ENCODE measurements at regions not wholly inside any gene's neighbourhood (a gene's known extent, or its start where the extent isn't known, plus 50 kb on each side); places are given as distances from the start of the nearest gene placed in this dataset.

- ATAC-seq: no peak; the same call in 1 of the 2 replicates
- intact Hi-C loops (cut with micrococcal nuclease): no loop called here
- no peaks in the 10 kb centered on the region for H3K4me1 ChIP-seq (ENCODE audit: control insufficient read depth in 1 of 2, insufficient read depth in 2 of 2, low read length in 2 of 2)
- H3K9ac ChIP-seq (ENCODE audit: low read length): no peak overlapping the region
- H3K27ac ChIP-seq (ENCODE audit: low read depth, low read length): no peak overlapping the region
- no peaks in the 10 kb centered on the region for H3K9me2 ChIP-seq (ENCODE audit: insufficient read depth)
- ChIA-PET RAD21 (ENCODE audit: low non-redundant PET in 1 of 2, low total read pairs in 2 of 2, uncharacterized antibody in 2 of 2, unreplicated experiment in 2 of 2) (no interaction called here), POLR2A (no interaction called here), CTCF (no interaction called here)
- no peaks in the 10 kb centered on the region for H4K20me1 ChIP-seq (ENCODE audit: insufficient read depth)
- peaks cover 0 to 22% of the 10 kb centered on the region in 2 experiments; a peak in 2 of 4 replicates for H3K9me3 ChIP-seq (ENCODE audit: control insufficient read depth in 1 of 2, insufficient read depth in 1 of 2, low read depth in 1 of 2, low read length in 2 of 2)
- H3K79me2 ChIP-seq (ENCODE audit: insufficient read depth, low read length): no peaks in the 10 kb centered on the region
- no TSS peak for BruUV-seq (replicated peaks)
- DNase-seq (ENCODE audit: low read depth, low spot score): no peak
- no peaks in the 10 kb centered on the region for H3K36me3 ChIP-seq (ENCODE audit: control insufficient read depth in 1 of 2, insufficient read depth in 2 of 2, low read length in 2 of 2)
- H3K4me2 ChIP-seq (ENCODE audit: low read length): no peak overlapping the region
- TF ChIP-seq RAD21 (IDR thresholded peaks at IDR 0.05; ENCODE audit: low read depth) (no peak), ZFX (IDR thresholded peaks at IDR 0.05) (no peak), CTCF (IDR thresholded peaks at IDR 0.05 in 2 of 3, conservative IDR thresholded peaks at IDR 0.05 in 1 of 3; ENCODE audit: borderline replicate concordance in 1 of 3, insufficient read depth in 1 of 3, low read depth in 2 of 3, low read length in 2 of 3) (0 out of 6 replicates have a peak, but pooled peaks of 1 of the 3 experiments have one; percentile 7)
- H3K27me3 ChIP-seq (ENCODE audit: insufficient read depth, low read length): no peaks in the 10 kb centered on the region
- H3K4me3 ChIP-seq (replicated peaks in 1 of 2; ENCODE audit: low read depth in 1 of 2, low read length in 2 of 2): no peak overlapping the region
- no peak overlapping the region for H2AFZ ChIP-seq (ENCODE audit: low read depth, low read length, poor library complexity, severe bottlenecking)
These were observed 1729.1 kb downstream of the TP53TG3F start for GRCh38 chr16:35188288-35189155.

- no peaks in the 10 kb centered on the region for H3K9me2 ChIP-seq (ENCODE audit: insufficient read depth)
- no peaks in the 10 kb centered on the region for H4K20me1 ChIP-seq (ENCODE audit: insufficient read depth)
- no peaks in the 10 kb centered on the region for H3K27me3 ChIP-seq (ENCODE audit: insufficient read depth, low read length)
- no peaks in the 10 kb centered on the region for H3K4me1 ChIP-seq (ENCODE audit: control insufficient read depth in 1 of 2, insufficient read depth in 2 of 2, low read length in 2 of 2)
- CTCF ChIA-PET: no interaction called here
- BruUV-seq (replicated peaks): no TSS peak
- no peaks in the 10 kb centered on the region for H3K79me2 ChIP-seq (ENCODE audit: insufficient read depth, low read length)
- no peak overlapping the region for H3K27ac ChIP-seq (ENCODE audit: low read depth, low read length)
- intact Hi-C loops (cut with micrococcal nuclease): no loop called here
- H3K36me3 ChIP-seq (ENCODE audit: control insufficient read depth in 1 of 2, insufficient read depth in 2 of 2, low read length in 2 of 2): no peaks in the 10 kb centered on the region
- RAD21 ChIA-PET (ENCODE audit: low non-redundant PET in 1 of 2, low total read pairs in 2 of 2, uncharacterized antibody in 2 of 2, unreplicated experiment in 2 of 2): no interaction called here
- ATAC-seq: no peak
- no peak overlapping the region for H3K4me3 ChIP-seq (replicated peaks in 1 of 2; ENCODE audit: low read depth in 1 of 2, low read length in 2 of 2)
- H3K9me3 ChIP-seq (ENCODE audit: control insufficient read depth in 1 of 2, insufficient read depth in 1 of 2, low read depth in 1 of 2, low read length in 2 of 2): peaks cover 0 to 26% of the 10 kb centered on the region in 2 experiments; a peak in 2 of 4 replicates
- H3K9ac ChIP-seq (ENCODE audit: low read length): no peak overlapping the region
- TF ChIP-seq ZFX (IDR thresholded peaks at IDR 0.05): no peak
- no peak for TF ChIP-seq EGR1 (IDR thresholded peaks at IDR 0.05; ENCODE audit: low read depth)
- TF ChIP-seq REST (IDR thresholded peaks at IDR 0.05; ENCODE audit: low read depth): no peak
- POLR2A ChIA-PET: no interaction called here
- no peak overlapping the region for H2AFZ ChIP-seq (ENCODE audit: low read depth, low read length, poor library complexity, severe bottlenecking)
- H3K4me2 ChIP-seq (ENCODE audit: low read length): no peak overlapping the region
- no peak for DNase-seq (ENCODE audit: low read depth, low spot score)
These were observed 1733.6 kb downstream of the TP53TG3F start for GRCh38 chr16:35192993-35193392.

Data from HCT116 (cell line).